Body of pancreas (tissue), 4 donors: ENCODE measurements at regions not wholly inside any gene's neighbourhood (a gene's known extent, or its start where the extent isn't known, plus 50 kb on each side); places are given as distances from the start of the nearest gene placed in this dataset.

Source experiments
- POLR2A ChIP-seq, 3 donors: fragments of 450-650 bp; IDR thresholded peaks; one replicate each; pipeline ENCODE4 v1.6.1; 2016; ENCODE audit warnings: antibody characterized with exemption in 3 of 3, mild to moderate bottlenecking in 2 of 3
- TF ChIP-seq, protein P1 (sequence below), 7 experiments: fragments of 450-650 bp in 4 of 7; fragments of 200-600 bp in 3 of 7; sonication (generic) in 3 of 7; IDR thresholded peaks; one replicate each; pipeline ENCODE4 v1.5.1; 2016 to 2019; ENCODE audit warnings: antibody characterized with exemption in 7 of 7

DNA sequence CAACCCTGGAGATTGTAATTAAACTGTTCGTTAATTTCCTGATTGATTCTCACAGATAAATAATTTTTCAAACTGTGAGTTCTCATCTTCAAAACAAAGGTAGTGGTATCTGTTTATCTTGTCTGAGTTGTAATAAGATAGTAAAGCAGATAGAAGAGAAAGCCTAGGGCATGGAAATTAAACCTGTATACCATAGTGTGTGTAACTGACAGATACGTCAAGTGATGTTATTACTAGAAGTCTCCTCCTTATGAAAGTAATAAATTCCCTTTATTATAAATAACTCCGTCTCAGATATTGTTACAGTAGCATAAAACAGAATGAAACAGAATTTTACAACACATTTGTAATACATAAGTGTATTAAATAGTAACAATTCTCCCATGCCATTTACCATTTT, 1065.1 kb downstream of the SLITRK1 start:
- TF ChIP-seq, protein P1, sequence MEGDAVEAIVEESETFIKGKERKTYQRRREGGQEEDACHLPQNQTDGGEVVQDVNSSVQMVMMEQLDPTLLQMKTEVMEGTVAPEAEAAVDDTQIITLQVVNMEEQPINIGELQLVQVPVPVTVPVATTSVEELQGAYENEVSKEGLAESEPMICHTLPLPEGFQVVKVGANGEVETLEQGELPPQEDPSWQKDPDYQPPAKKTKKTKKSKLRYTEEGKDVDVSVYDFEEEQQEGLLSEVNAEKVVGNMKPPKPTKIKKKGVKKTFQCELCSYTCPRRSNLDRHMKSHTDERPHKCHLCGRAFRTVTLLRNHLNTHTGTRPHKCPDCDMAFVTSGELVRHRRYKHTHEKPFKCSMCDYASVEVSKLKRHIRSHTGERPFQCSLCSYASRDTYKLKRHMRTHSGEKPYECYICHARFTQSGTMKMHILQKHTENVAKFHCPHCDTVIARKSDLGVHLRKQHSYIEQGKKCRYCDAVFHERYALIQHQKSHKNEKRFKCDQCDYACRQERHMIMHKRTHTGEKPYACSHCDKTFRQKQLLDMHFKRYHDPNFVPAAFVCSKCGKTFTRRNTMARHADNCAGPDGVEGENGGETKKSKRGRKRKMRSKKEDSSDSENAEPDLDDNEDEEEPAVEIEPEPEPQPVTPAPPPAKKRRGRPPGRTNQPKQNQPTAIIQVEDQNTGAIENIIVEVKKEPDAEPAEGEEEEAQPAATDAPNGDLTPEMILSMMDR (IDR thresholded peaks at IDR 0.05): no peak
- TF ChIP-seq POLR2A (IDR thresholded peaks at IDR 0.05): no peak
